HL-60/S4 treated with phorbol 12-myristate 13-acetate at 8.2 ng/mL for 4 days and 3 days (cell line): ENCODE measurements at regions not wholly inside any gene's neighbourhood (a gene's known extent, or its start where the extent isn't known, plus 50 kb on each side); places are given as distances from the start of the nearest gene placed in this dataset.
"Not testable (repeated sequence)": the region's sequence is repeated elsewhere in the genome, so short reads cannot be mapped to it uniquely, and the experiment has no call there.

Experiments used
- in situ Hi-C: fragments of 300-500 bp; cut with MboI; formaldehyde crosslinking; loops from 2 replicates; pipeline ENCODE4 v1.15.0; 2022; ENCODE audit warnings: low sequenced_read_pairs

GRCh38 chr5:96112703-96113102 lies 151.1 kb upstream of the ELL2 start:
- in situ Hi-C loops = no loop called here

GRCh38 chr5:96112123-96112670 lies 150.5 kb upstream of the ELL2 start:
- in situ Hi-C loops = no loop called here

GRCh38 chr5:96111080-96111756 lies 149.6 kb upstream of the ELL2 start:
- in situ Hi-C loops = no loop called here

- in situ Hi-C loops = no loop called here
Measured at GRCh38 chr5:96110300-96110699, 148.6 kb upstream of the ELL2 start.

GRCh38 chr5:96108629-96109028 lies 147.0 kb upstream of the ELL2 start:
- in situ Hi-C loops = not testable (repeated sequence)

GRCh38 chr5:96103829-96104228 lies 142.2 kb upstream of the ELL2 start:
- in situ Hi-C loops = not testable (repeated sequence)

GRCh38 chr5:96101358-96102089 lies 139.9 kb upstream of the ELL2 start:
- in situ Hi-C loops = no loop called here

GRCh38 chr5:96097488-96097887 lies 135.8 kb upstream of the ELL2 start:
- in situ Hi-C loops = not testable (repeated sequence)

GRCh38 chr5:96096724-96097123 lies 135.1 kb upstream of the ELL2 start:
- in situ Hi-C loops = no loop called here

- in situ Hi-C loops = no loop called here
Measured at GRCh38 chr5:96094904-96095303, 133.3 kb upstream of the ELL2 start.

- in situ Hi-C loops = no loop called here
Measured at GRCh38 chr5:96093890-96094381, 132.3 kb upstream of the ELL2 start.

- in situ Hi-C loops = no loop called here
Measured at GRCh38 chr5:96093340-96093739, 131.7 kb upstream of the ELL2 start.

- in situ Hi-C loops = no loop called here
Measured at GRCh38 chr5:96091874-96092273, 130.2 kb upstream of the ELL2 start.

GRCh38 chr5:96090215-96090614 lies 128.6 kb upstream of the ELL2 start:
- in situ Hi-C loops = no loop called here

- in situ Hi-C loops = no loop called here
Measured at GRCh38 chr5:96088706-96089498, 127.3 kb upstream of the ELL2 start.

GRCh38 chr5:96087939-96088338 lies 126.3 kb upstream of the ELL2 start:
- in situ Hi-C loops = no loop called here

- in situ Hi-C loops = no loop called here
Measured at GRCh38 chr5:96084874-96085506, 123.3 kb upstream of the ELL2 start.

- in situ Hi-C loops = no loop called here
Measured at GRCh38 chr5:96083361-96083881, 121.8 kb upstream of the ELL2 start.

- in situ Hi-C loops = no loop called here
Measured at GRCh38 chr5:96081276-96081858, 119.7 kb upstream of the ELL2 start.

- in situ Hi-C loops = no loop called here
Measured at GRCh38 chr5:96080557-96080956, 118.9 kb upstream of the ELL2 start.
